HepG2 (cell line): ENCODE measurements at regions not wholly inside any gene's neighbourhood (a gene's known extent, or its start where the extent isn't known, plus 50 kb on each side); places are given as distances from the start of the nearest gene placed in this dataset.

Experiments used
- ATAC-seq: fragments of 200-7000 bp; cut with Tn5 transposase; 3 replicates; pipeline ENCODE4 v1.9.1; 2020; ENCODE audit warnings: mild to moderate bottlenecking, moderate library complexity
- BruUV-seq: library from RNA; stranded (reverse); fragments of 400-500 nt; replicated peaks from 2 replicates; lab custom pipeline; 2021; lab: Mats Ljungman, UMichigan
- CTCF ChIA-PET: fragments of 300-600 bp; formaldehyde crosslinking; extraction: SDS; loops from one replicate; lab custom pipeline; 2021; ENCODE audit warnings: low total read pairs, inconsistent platforms, low intra/inter-chr PET ratio; lab: Yijun Ruan, JAX
- POLR2A ChIA-PET: fragments of 350-600 bp; sonication (Branson Sonifier 250); formaldehyde crosslinking; loops from one replicate; lab custom pipeline; 2020; ENCODE audit warnings: antibody characterized with exemption, inconsistent platforms; lab: Yijun Ruan, JAX
- DNase-seq: peaks from one replicate; pipeline ENCODE4 v3.0.0-alpha.2; 2015; ENCODE audit warnings: low spot score
- FAIRE-seq: peaks from 3 replicates; lab custom pipeline; 2011; peaks lifted over from hg19 to GRCh38; lab: Jason Lieb, UNC
- H2AFZ ChIP-seq: one replicate; pipeline ENCODE4 v1.6.1; 2011; ENCODE audit warnings: low read length, inconsistent platforms
- H3K27ac ChIP-seq: fragments of 300-600 bp; 3 replicates; pipeline ENCODE4 v1.8.0; 2011; ENCODE audit warnings: mixed run types, mild to moderate bottlenecking, mixed read lengths, low read length, inconsistent platforms; ENCODE audit not compliant: insufficient read depth; ENCODE audit errors: extremely low read length
- H3K27me3 ChIP-seq, 2 experiments: fragments of 200-600 bp in 1 of 2; 2 replicates in 1 of 2; 3 replicates in 1 of 2; pipeline versions ENCODE4 v1.6.0 to v1.8.0; 2011; ENCODE audit warnings: low read length in 2 of 2, mild to moderate bottlenecking in 2 of 2, moderate library complexity in 2 of 2, inconsistent platforms in 1 of 2; ENCODE audit not compliant: insufficient read depth in 2 of 2, control insufficient read depth in 1 of 2
- H3K36me3 ChIP-seq, 2 experiments: fragments of 200-600 bp in 1 of 2; replicated peaks in 1 of 2; 2 replicates in 1 of 2; 3 replicates in 1 of 2; pipeline versions ENCODE4 v1.5.1 to v1.8.0; 2011; ENCODE audit warnings: low read length in 2 of 2, inconsistent platforms in 1 of 2; ENCODE audit not compliant: insufficient read depth in 2 of 2, control insufficient read depth in 1 of 2
- H3K4me1 ChIP-seq: 2 replicates; pipeline ENCODE4 v1.5.1; 2012; ENCODE audit warnings: low read length, inconsistent platforms; ENCODE audit not compliant: insufficient read depth
- H3K4me2 ChIP-seq: 2 replicates; pipeline ENCODE4 v1.6.0; 2011; ENCODE audit warnings: low read depth, low read length, inconsistent platforms
- H3K4me3 ChIP-seq, 3 experiments: fragments of 200-600 bp in 1 of 3; sonication (generic), shearing (Covaris generic) in 1 of 3; replicated peaks in 1 of 3; 2 replicates each; pipeline ENCODE4 v1.5.1; 2011 to 2016; ENCODE audit warnings: low read length in 3 of 3, inconsistent platforms in 2 of 3, low read depth in 2 of 3, mild to moderate bottlenecking in 2 of 3, control low read depth in 1 of 3, mixed read lengths in 1 of 3; ENCODE audit not compliant: insufficient read depth in 1 of 3
- H3K79me2 ChIP-seq: one replicate; pipeline ENCODE4 v1.6.1; 2011; ENCODE audit warnings: low read length, inconsistent platforms; ENCODE audit not compliant: insufficient read depth
- H3K9ac ChIP-seq: 2 replicates; pipeline ENCODE4 v1.6.0; 2011; ENCODE audit warnings: mild to moderate bottlenecking, low read depth, low read length, inconsistent platforms; ENCODE audit not compliant: insufficient read depth
- H3K9me3 ChIP-seq: 2 replicates; pipeline ENCODE4 v1.5.1; 2012; ENCODE audit warnings: mild to moderate bottlenecking, low read length
- H4K20me1 ChIP-seq: 2 replicates; pipeline ENCODE4 v1.6.0; 2011; ENCODE audit warnings: inconsistent platforms, mild to moderate bottlenecking, low read length, moderate library complexity; ENCODE audit not compliant: insufficient read depth
- ATRX ChIP-seq: sonication (generic); formaldehyde crosslinking; IDR thresholded peaks from 2 replicates; pipeline ENCODE4 v1.4.0; 2020; ENCODE audit warnings: missing genetic modification reagents, borderline replicate concordance
- CSRNP1 ChIP-seq: sonication (generic); formaldehyde crosslinking; IDR thresholded peaks from 2 replicates; pipeline ENCODE4 v1.8.1; 2023; ENCODE audit warnings: mild to moderate bottlenecking, missing genetic modification reagents
- CSRNP2 ChIP-seq: sonication (generic); formaldehyde crosslinking; conservative IDR thresholded peaks from 2 replicates; pipeline ENCODE4 v1.8.0; 2022; ENCODE audit warnings: low read depth, missing genetic modification reagents
- DR1 ChIP-seq: sonication (generic); formaldehyde crosslinking; IDR thresholded peaks from 2 replicates; pipeline ENCODE4 v1.8.0; 2021; ENCODE audit warnings: mild to moderate bottlenecking, missing genetic modification reagents, inconsistent platforms
- ETV5 ChIP-seq: IDR thresholded peaks from 2 replicates; pipeline ENCODE4 v1.6.1; 2018; ENCODE audit warnings: missing biosample characterization, missing genetic modification reagents, inconsistent platforms, borderline replicate concordance
- HNRNPUL1 ChIP-seq: fragments of 200-400 bp; formaldehyde crosslinking; IDR thresholded peaks from 2 replicates; pipeline ENCODE4 v1.6.1; 2017; ENCODE audit warnings: low read depth, mild to moderate bottlenecking, low read length, moderate library complexity
- KDM1A ChIP-seq: IDR thresholded peaks from 2 replicates; pipeline ENCODE4 v1.6.1; 2016; ENCODE audit warnings: missing compliant biosample characterization
- KLF15 ChIP-seq: sonication (generic); formaldehyde crosslinking; IDR thresholded peaks from 2 replicates; pipeline ENCODE4 v1.8.1; 2023; ENCODE audit warnings: borderline replicate concordance, mild to moderate bottlenecking, inconsistent platforms, missing genetic modification reagents, mixed read lengths
- MXI1 ChIP-seq: IDR thresholded peaks from 3 replicates; pipeline ENCODE4 v1.6.1; 2012; ENCODE audit warnings: low read depth, low read length, inconsistent platforms, borderline replicate concordance
- SIX1 ChIP-seq: sonication (generic); formaldehyde crosslinking; IDR thresholded peaks from 2 replicates; pipeline ENCODE4 v1.4.0; 2020; ENCODE audit warnings: missing genetic modification reagents, borderline replicate concordance
- SP140L ChIP-seq: sonication (generic); formaldehyde crosslinking; IDR thresholded peaks from 2 replicates; pipeline ENCODE4 v1.4.0; 2020; ENCODE audit warnings: missing genetic modification reagents, borderline replicate concordance
- ZBTB1 ChIP-seq: sonication (generic); formaldehyde crosslinking; IDR thresholded peaks from 2 replicates; pipeline ENCODE4 v1.4.0; 2020; ENCODE audit warnings: missing genetic modification reagents, borderline replicate concordance
- ZNF138 ChIP-seq: sonication (generic); formaldehyde crosslinking; IDR thresholded peaks from 2 replicates; pipeline ENCODE4 v1.5.0; 2020; ENCODE audit warnings: mild to moderate bottlenecking, low read depth, missing genetic modification reagents
- ZNF18 ChIP-seq: sonication (generic); formaldehyde crosslinking; IDR thresholded peaks from 2 replicates; pipeline ENCODE4 v1.8.0; 2022; ENCODE audit warnings: mild to moderate bottlenecking, missing genetic modification reagents; ENCODE audit not compliant: insufficient replicate concordance
- ZNF569 ChIP-seq: sonication (generic); formaldehyde crosslinking; IDR thresholded peaks from 2 replicates; pipeline ENCODE4 v1.5.0; 2020; ENCODE audit warnings: mild to moderate bottlenecking, missing genetic modification reagents, moderate library complexity, borderline replicate concordance
- WGBS: methylation state at CpG from one replicate; pipeline ENCODE4 v1.1.6; 2017; ENCODE audit warnings: low lambda C conversion rate; 5-methylcytosine and 5-hydroxymethylcytosine counted together
- in situ Hi-C: cut with HindIII; loops from 2 replicates; pipeline ENCODE4 v1.10.0; 2017; ENCODE audit warnings: low pct_unique_long_range_greater_than_20kb; ENCODE audit not compliant: extremely low pct_ligation_motif_present
- intact Hi-C: fragments of 100-400 bp; cut with micrococcal nuclease; formaldehyde crosslinking; loops from one replicate; pipeline ENCODE4 v1.10.0; 2022; ENCODE audit not compliant: unreplicated experiment

- H3K4me1 ChIP-seq = no peaks in the 10 kb centered on the region
- intact Hi-C loops = no loop called here
- FAIRE-seq (no peak), ATAC-seq (no peak), DNase-seq (no peak)
- 40% methylated on average over 3 of the region's 4 CpGs for whole genome bisulfite sequencing
- H3K9ac ChIP-seq = no peak overlapping the region
- no peak overlapping the region for H2AFZ ChIP-seq
- in situ Hi-C loops = no loop called here
- no peak overlapping the region for H3K27ac ChIP-seq
- BruUV-seq = no TSS peak
- no peak overlapping the region for H3K4me2 ChIP-seq
- ChIA-PET CTCF (no interaction called here), POLR2A (no interaction called here)
- TF ChIP-seq ATRX (CRISPR knock-in tag) (no peak), ZNF18 (CRISPR knock-in tag) (no peak), SP140L (CRISPR knock-in tag) (no peak), CSRNP2 (CRISPR knock-in tag) (no peak), SIX1 (CRISPR knock-in tag) (no peak), ZNF138 (no peak), KLF15 (no peak), DR1 (CRISPR knock-in tag) (no peak), HNRNPUL1 (no peak), KDM1A (no peak), CSRNP1 (no peak), ZBTB1 (CRISPR knock-in tag) (no peak), MXI1 (no peak), ZNF569 (no peak), ETV5 (CRISPR knock-in tag) (no peak)
- no peaks in the 10 kb centered on the region for H3K27me3 ChIP-seq
- H3K36me3 ChIP-seq = no peaks in the 10 kb centered on the region
- no peak overlapping the region for H3K4me3 ChIP-seq
- no peaks in the 10 kb centered on the region for H3K79me2 ChIP-seq
- H3K9me3 ChIP-seq = peaks cover 22% of the 10 kb centered on the region
- H4K20me1 ChIP-seq = no peaks in the 10 kb centered on the region
These were observed 1057.2 kb upstream of the CDH10 start for GRCh38 chr5:25701936-25702335.
